ENCODE measurements at regions not wholly inside any gene's neighbourhood (a gene's known extent, or its start where the extent isn't known, plus 50 kb on each side); places are given as distances from the start of the nearest gene placed in this dataset.

DNA sequence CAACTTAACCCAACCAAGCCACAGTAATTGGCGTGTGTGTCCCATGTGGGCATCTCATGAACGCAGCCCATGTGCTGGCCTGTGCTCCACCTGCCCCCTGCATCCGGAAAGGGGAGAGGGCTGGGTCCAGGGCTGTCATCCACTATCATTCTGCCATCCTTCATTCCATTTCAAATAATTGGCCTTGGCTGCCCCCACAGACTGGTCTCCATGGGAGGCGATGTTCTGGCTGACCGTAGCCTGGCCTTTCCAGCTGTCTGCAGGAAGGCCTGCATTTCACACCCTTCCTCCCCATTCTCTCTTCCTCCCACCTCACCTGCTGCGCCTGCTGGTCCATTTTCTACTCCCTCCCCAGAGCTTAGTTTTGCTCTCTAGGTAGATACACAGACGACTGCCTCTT lies 442.8 kb downstream of the COG6 start:
- Histone ChIP-seq H3K9me3 (ENCODE audit: control insufficient read depth, insufficient read depth, low read depth, low read length) (peaks cover 9% of the 10 kb centered on the region), H3K4me1 (ENCODE audit: control insufficient read depth, insufficient read depth, low read length) (no peaks in the 10 kb centered on the region; the same call in 1 of the 2 replicates), H3K27ac (ENCODE audit: low read depth, low read length) (no peak overlapping the region), H3K9ac (ENCODE audit: low read length) (no peak overlapping the region), H3K27me3 (ENCODE audit: control insufficient read depth, insufficient read depth, low read length) (no peaks in the 10 kb centered on the region), H3K36me3 (ENCODE audit: control insufficient read depth, insufficient read depth, low read length) (no peaks in the 10 kb centered on the region), H3K4me3 (ENCODE audit: low read depth, low read length) (no peak overlapping the region)

DNA sequence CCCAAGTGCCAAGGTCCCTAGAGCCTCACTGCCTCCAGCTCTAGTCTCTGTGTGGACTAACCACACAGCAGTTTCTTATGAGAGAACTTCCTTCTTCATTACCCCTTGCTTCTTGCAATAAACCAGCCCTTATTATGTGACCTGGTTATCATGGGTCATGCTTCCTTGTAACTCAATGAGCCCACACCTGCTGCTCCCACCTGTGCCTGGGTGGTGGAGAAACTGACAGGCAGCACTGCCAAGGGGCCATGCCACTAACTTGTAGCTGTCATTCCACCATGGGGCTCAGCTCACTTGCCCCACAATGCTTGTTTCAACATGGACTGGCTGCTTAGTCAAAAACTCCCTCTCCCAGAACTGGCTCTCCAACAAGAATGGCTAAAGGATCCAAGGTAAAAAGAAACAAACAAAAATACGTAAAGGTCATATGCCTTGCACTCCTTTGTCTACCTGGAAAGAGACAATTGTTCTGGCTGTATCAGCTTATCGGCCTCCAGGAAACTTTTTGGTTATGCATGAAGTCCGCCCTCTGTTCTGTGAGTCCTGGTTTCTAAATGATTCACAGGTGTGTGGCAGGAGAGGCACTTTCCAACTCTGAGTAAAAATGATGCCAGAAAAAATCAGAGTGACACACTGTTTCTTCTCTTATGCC lies 446.4 kb downstream of the COG6 start:
- Histone ChIP-seq H3K27me3 (ENCODE audit: control insufficient read depth, insufficient read depth, low read length) (no peaks in the 10 kb centered on the region), H3K4me3 (ENCODE audit: low read depth, low read length) (no peak overlapping the region), H3K9me3 (ENCODE audit: control insufficient read depth, insufficient read depth, low read depth, low read length) (peaks cover 9% of the 10 kb centered on the region), H3K27ac (ENCODE audit: low read depth, low read length) (no peak overlapping the region), H3K36me3 (ENCODE audit: control insufficient read depth, insufficient read depth, low read length) (no peaks in the 10 kb centered on the region), H3K9ac (ENCODE audit: low read length) (no peak overlapping the region), H3K4me1 (ENCODE audit: control insufficient read depth, insufficient read depth, low read length) (no peaks in the 10 kb centered on the region)

DNA sequence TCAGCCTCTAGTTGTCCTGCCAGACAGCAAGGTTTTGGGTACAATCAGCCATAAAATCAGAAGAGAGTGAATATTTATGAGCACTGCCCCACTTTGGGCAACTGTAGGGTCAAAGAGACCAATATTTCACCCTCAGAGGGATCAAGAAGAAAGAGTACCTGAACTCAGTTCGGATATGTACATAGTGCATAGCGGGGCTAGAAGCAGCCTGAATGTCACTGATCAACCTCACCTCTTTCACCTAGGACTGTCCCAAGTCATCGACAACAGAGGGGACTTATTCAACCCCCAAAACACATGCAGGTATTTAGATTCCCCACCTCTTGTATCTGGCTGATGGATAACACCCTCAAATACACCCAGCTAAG lies 446.9 kb downstream of the COG6 start:
- Histone ChIP-seq H3K27ac (ENCODE audit: low read depth, low read length) (no peak overlapping the region), H3K4me1 (ENCODE audit: control insufficient read depth, insufficient read depth, low read length) (no peaks in the 10 kb centered on the region)

DNA sequence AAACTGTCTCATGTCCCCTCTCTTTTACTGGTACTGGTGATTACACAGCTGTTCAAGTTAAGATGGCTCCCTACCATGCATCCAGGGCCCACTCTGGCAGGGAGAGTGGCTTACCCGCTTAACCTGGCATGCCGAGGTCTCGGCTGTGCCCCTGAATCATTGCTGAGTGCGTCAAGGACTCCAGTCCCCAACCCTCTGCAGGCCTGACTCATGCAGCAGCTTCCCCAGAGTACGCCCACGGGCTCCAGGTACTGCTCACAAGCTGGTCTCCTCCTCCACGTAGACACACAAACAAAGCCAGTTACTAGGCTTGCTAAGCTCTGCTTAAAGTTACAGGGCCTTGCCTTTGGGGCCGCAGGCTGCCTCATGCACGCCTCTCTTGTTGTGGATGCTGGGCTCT lies 447.4 kb downstream of the COG6 start:
- Histone ChIP-seq H3K9me3 (ENCODE audit: control insufficient read depth, insufficient read depth, low read depth, low read length) (peaks cover 9% of the 10 kb centered on the region), H3K4me1 (ENCODE audit: control insufficient read depth, insufficient read depth, low read length) (no peaks in the 10 kb centered on the region), H3K36me3 (ENCODE audit: control insufficient read depth, insufficient read depth, low read length) (no peaks in the 10 kb centered on the region), H3K9ac (ENCODE audit: low read length) (no peak overlapping the region), H3K27me3 (ENCODE audit: control insufficient read depth, insufficient read depth, low read length) (no peaks in the 10 kb centered on the region), H3K27ac (ENCODE audit: low read depth, low read length) (no peak overlapping the region), H3K4me3 (ENCODE audit: low read depth, low read length) (no peak overlapping the region)

More for the DNA sequence above, 446.9 kb downstream of the COG6 start:
- H3K9ac ChIP-seq (ENCODE audit: low read length) = no peak overlapping the region
- peaks cover 9% of the 10 kb centered on the region for H3K9me3 ChIP-seq (ENCODE audit: control insufficient read depth, insufficient read depth, low read depth, low read length)
- no peaks in the 10 kb centered on the region for H3K36me3 ChIP-seq (ENCODE audit: control insufficient read depth, insufficient read depth, low read length)
- no peak overlapping the region for H3K4me3 ChIP-seq (ENCODE audit: low read depth, low read length)
- no peaks in the 10 kb centered on the region for H3K27me3 ChIP-seq (ENCODE audit: control insufficient read depth, insufficient read depth, low read length)

DNA sequence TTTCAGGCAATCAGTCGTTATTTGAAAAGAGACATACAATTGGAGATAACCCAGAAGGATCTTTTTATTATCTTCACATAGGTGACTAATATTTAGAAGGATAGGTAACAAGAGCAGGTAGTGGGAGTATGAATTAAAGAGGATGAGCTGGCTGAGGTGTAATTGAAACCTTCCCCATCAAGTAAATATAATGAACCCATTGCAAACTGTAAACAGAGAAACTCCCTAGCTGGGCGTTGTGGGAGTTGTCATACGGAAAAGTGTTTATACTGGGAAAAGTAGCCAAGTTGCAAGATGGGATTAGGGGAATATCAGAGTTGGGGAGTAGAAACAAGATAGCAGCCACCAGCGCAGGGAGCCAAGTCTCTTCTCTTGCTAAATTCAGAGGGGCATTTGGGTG lies 448.4 kb downstream of the COG6 start:
- Histone ChIP-seq H3K9ac (ENCODE audit: low read length) (no peak overlapping the region), H3K27me3 (ENCODE audit: control insufficient read depth, insufficient read depth, low read length) (no peaks in the 10 kb centered on the region), H3K36me3 (ENCODE audit: control insufficient read depth, insufficient read depth, low read length) (no peaks in the 10 kb centered on the region), H3K4me1 (ENCODE audit: control insufficient read depth, insufficient read depth, low read length) (no peaks in the 10 kb centered on the region), H3K27ac (ENCODE audit: low read depth, low read length) (no peak overlapping the region), H3K4me3 (ENCODE audit: low read depth, low read length) (no peak overlapping the region), H3K9me3 (ENCODE audit: control insufficient read depth, insufficient read depth, low read depth, low read length) (peaks cover 9% of the 10 kb centered on the region)

DNA sequence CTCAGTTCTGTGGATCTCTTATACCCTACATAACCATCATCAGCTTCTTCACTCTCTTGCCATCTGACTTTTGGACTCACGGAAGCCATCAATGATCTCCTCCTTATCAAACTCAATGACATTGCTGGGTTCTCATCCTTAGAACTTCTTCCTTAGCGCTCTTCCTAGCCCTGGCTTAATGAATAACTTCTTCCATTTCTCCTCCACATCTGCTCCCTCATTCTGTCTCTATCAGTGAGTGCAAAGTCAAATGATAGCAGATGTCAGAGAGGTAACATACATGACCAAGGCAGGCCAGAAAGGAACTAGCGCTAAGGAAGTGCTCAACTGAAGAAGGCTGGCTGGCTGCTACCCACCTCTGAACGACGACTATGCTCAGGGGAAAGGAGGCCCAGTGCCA lies 449.8 kb downstream of the COG6 start:
- no peaks in the 10 kb centered on the region for H3K4me1 ChIP-seq (ENCODE audit: control insufficient read depth, insufficient read depth, low read length)

DNA sequence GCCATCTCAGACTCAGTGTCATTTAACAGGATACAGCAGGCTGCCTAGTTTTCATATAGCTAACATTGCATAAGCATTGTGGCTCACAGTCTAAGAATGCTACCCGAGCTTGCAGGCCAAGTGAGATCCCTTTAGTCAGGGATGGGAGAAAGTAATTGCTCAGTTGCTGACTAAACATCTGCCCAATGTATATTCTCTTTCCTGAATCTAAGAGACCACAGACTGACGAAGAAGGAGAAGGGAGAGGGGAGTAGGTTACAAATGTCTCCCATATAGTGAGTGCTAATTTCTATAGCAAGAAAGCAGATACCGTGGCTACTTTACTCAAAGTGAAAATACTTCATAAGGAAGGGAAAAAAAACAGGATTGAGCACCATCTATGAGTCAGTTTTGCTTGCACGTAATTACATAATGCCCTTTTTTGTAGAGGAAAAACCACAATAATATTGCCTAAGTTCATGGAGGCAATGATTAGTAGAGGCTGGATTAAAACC lies 453.9 kb downstream of the COG6 start:
- Histone ChIP-seq H3K27me3 (ENCODE audit: control insufficient read depth, insufficient read depth, low read length) (no peaks in the 10 kb centered on the region), H3K36me3 (ENCODE audit: control insufficient read depth, insufficient read depth, low read length) (no peaks in the 10 kb centered on the region), H3K27ac (ENCODE audit: low read depth, low read length) (no peak overlapping the region)

More for the DNA sequence above, 449.8 kb downstream of the COG6 start:
- Histone ChIP-seq H3K36me3 (ENCODE audit: control insufficient read depth, insufficient read depth, low read length) (no peaks in the 10 kb centered on the region), H3K4me3 (ENCODE audit: low read depth, low read length) (no peak overlapping the region), H3K9ac (ENCODE audit: low read length) (no peak overlapping the region), H3K9me3 (ENCODE audit: control insufficient read depth, insufficient read depth, low read depth, low read length) (no peaks in the 10 kb centered on the region), H3K27ac (ENCODE audit: low read depth, low read length) (no peak overlapping the region), H3K27me3 (ENCODE audit: control insufficient read depth, insufficient read depth, low read length) (no peaks in the 10 kb centered on the region)

DNA sequence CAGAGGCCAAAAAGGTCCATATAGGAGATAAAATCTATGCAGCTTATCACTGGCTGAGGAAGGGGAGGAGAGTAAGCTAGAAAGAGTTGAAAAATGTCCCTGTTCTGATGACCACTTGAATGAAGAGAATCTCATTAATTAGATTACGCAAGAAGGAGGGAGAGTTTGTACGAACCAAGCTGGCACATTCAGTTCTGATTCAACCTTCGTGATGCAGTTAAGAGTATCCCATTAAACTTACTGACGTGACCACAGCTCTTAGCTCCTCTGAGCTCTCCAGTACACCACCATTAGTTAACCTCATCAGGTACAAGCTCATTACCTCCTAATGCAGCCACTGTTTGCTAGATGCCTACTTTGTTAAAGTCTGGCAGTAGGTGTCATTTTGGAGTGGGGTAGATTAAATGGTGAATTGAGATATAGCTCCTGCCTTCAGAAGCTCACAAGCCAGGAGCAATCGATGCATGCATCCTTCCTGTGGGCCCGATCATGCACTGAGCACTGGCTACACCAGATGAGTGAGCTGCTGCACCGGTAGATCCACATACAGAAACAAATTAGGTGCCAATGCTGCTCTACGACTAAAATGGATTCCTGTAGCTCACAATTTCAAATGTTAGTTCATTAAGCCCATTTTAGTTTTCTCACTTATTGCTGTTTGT lies 458.3 kb downstream of the COG6 start:
- no peaks in the 10 kb centered on the region for H3K27me3 ChIP-seq (ENCODE audit: control insufficient read depth, insufficient read depth, low read length)
- no peaks in the 10 kb centered on the region for H3K36me3 ChIP-seq (ENCODE audit: control insufficient read depth, insufficient read depth, low read length)
- no peak overlapping the region for H3K27ac ChIP-seq (ENCODE audit: low read depth, low read length)
- no peak overlapping the region for H3K4me3 ChIP-seq (ENCODE audit: low read depth, low read length)
- no peaks in the 10 kb centered on the region for H3K9me3 ChIP-seq (ENCODE audit: control insufficient read depth, insufficient read depth, low read depth, low read length)
- no peak overlapping the region for H3K9ac ChIP-seq (ENCODE audit: low read length)
- peaks cover 14% of the 10 kb centered on the region for H3K4me1 ChIP-seq (ENCODE audit: control insufficient read depth, insufficient read depth, low read length)

More for the DNA sequence above, 453.9 kb downstream of the COG6 start:
- Histone ChIP-seq H3K9me3 (ENCODE audit: control insufficient read depth, insufficient read depth, low read depth, low read length) (no peaks in the 10 kb centered on the region), H3K4me1 (ENCODE audit: control insufficient read depth, insufficient read depth, low read length) (no peaks in the 10 kb centered on the region), H3K4me3 (ENCODE audit: low read depth, low read length) (no peak overlapping the region), H3K9ac (ENCODE audit: low read length) (no peak overlapping the region)

DNA sequence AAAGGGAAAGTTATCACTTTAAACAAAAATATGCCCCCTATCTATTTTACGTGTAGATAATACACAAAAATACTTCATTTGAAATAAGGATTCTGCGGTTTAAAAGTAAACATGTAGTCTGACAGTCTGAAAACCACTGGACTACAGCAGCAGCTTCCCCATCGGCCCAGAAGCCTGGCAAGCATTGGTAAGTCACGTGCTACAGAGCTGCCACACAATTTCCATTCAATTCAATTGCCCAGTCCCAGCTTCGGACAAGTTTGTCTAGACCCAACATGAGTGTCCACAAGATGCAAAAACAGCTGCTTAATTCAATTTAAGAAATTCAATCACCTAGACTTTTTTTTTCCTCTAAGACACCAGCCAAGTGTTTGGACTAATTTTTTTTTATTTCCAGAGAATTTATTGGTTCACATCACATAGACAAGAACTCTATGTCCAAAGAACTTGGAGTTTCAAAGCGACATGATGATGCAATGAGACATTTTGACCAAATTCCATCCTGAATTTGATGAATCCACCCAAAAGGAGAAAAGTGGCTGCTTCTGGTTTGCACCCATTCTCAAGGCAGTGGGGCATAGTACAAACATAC lies 458.9 kb downstream of the COG6 start:
- Histone ChIP-seq H3K9ac (ENCODE audit: low read length) (no peak overlapping the region), H3K27ac (ENCODE audit: low read depth, low read length) (no peak overlapping the region), H3K36me3 (ENCODE audit: control insufficient read depth, insufficient read depth, low read length) (no peaks in the 10 kb centered on the region), H3K4me1 (ENCODE audit: control insufficient read depth, insufficient read depth, low read length) (peaks cover 14% of the 10 kb centered on the region), H3K27me3 (ENCODE audit: control insufficient read depth, insufficient read depth, low read length) (no peaks in the 10 kb centered on the region), H3K9me3 (ENCODE audit: control insufficient read depth, insufficient read depth, low read depth, low read length) (no peaks in the 10 kb centered on the region; the same call in 1 of the 2 replicates), H3K4me3 (ENCODE audit: low read depth, low read length) (no peak overlapping the region)

DNA sequence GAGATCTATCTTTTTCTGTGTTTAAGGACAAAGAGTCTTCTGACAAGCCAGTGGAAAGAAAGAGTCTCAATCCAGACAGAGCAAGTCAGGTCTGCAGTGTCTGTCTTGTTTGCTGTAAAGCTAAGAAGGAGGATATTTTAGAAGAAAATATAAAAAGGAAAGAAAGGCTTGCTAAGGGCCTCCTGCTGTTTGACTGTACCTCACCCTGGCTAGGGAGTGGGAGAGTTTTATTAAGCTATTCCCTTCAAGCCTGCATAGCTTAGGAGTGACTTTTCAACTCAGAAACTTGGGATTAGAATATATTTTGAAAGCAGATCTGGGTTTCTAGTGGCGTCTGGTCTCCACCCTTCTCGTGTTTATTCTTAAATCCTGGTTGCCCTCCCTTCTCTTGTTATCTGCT lies 460.0 kb downstream of the COG6 start:
- no peak overlapping the region for H3K4me3 ChIP-seq (ENCODE audit: low read depth, low read length)
- peaks cover 14% of the 10 kb centered on the region for H3K4me1 ChIP-seq (ENCODE audit: control insufficient read depth, insufficient read depth, low read length)
- H3K27ac ChIP-seq (ENCODE audit: low read depth, low read length) = no peak overlapping the region
- H3K9me3 ChIP-seq (ENCODE audit: control insufficient read depth, insufficient read depth, low read depth, low read length) = peaks cover 9% of the 10 kb centered on the region; the same call in 1 of the 2 replicates
- H3K27me3 ChIP-seq (ENCODE audit: control insufficient read depth, insufficient read depth, low read length) = no peaks in the 10 kb centered on the region
- H3K36me3 ChIP-seq (ENCODE audit: control insufficient read depth, insufficient read depth, low read length) = no peaks in the 10 kb centered on the region
- H3K9ac ChIP-seq (ENCODE audit: low read length) = no peak overlapping the region

DNA sequence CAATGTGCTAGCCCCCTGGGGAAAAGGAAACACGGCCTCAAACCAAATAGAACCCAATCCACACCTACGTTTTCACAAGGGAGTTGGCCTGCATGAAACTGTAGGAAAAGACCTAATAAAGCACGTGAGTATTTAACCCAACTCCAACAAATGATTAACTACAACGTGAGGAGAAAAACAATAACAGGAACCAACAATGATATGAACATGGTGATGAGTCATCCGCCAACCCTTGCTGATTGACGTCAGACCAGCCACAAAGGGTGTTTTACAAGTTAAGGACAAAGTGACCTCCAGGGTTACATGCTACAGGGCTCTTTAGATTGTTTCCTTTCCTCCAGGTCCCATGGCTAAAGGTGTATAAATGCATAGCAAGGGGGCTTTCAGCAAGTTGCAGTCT lies 460.5 kb downstream of the COG6 start:
- Histone ChIP-seq H3K27ac (ENCODE audit: low read depth, low read length) (0 out of 2 replicates have a peak overlapping the region, but pooled peaks have one; percentile 4), H3K36me3 (ENCODE audit: control insufficient read depth, insufficient read depth, low read length) (no peaks in the 10 kb centered on the region), H3K4me1 (ENCODE audit: control insufficient read depth, insufficient read depth, low read length) (peaks cover 14% of the 10 kb centered on the region), H3K9ac (ENCODE audit: low read length) (no peak overlapping the region), H3K27me3 (ENCODE audit: control insufficient read depth, insufficient read depth, low read length) (no peaks in the 10 kb centered on the region), H3K4me3 (ENCODE audit: low read depth, low read length) (no peak overlapping the region), H3K9me3 (ENCODE audit: control insufficient read depth, insufficient read depth, low read depth, low read length) (peaks cover 9% of the 10 kb centered on the region; the same call in 1 of the 2 replicates)

Data from HUES6 (cell line).